Calu3 (cell line): ENCODE measurements at regions not wholly inside any gene's neighbourhood (a gene's known extent, or its start where the extent isn't known, plus 50 kb on each side); places are given as distances from the start of the nearest gene placed in this dataset.
A peak's percentile ranks its signal among the peaks of the same experiment; 100 is the strongest.

Experiments used
- BruUV-seq: library from RNA; stranded (reverse); fragments of 400-500 nt; replicated peaks from 2 replicates; lab custom pipeline; 2021; lab: Mats Ljungman, UMichigan
- CTCF ChIA-PET: fragments of 300-600 bp; sonication (Branson Sonifier 250); formaldehyde crosslinking; loops from one replicate; lab custom pipeline; 2022; ENCODE audit warnings: antibody characterized with exemption; lab: Charles Lee
- DNase-seq: peaks from one replicate; pipeline ENCODE4 v3.0.0; 2022
- H3K27ac Mint-ChIP-seq: one replicate; pipeline ENCODE4 v1.8.0; 2022; ENCODE audit warnings: mixed read lengths; ENCODE audit not compliant: unreplicated experiment
- H3K27me3 Mint-ChIP-seq: one replicate; pipeline ENCODE4 v1.8.0; 2022; ENCODE audit warnings: mixed read lengths; ENCODE audit not compliant: unreplicated experiment
- H3K36me3 Mint-ChIP-seq: one replicate; pipeline ENCODE4 v1.8.0; 2022; ENCODE audit warnings: mild to moderate bottlenecking, moderate library complexity, mixed read lengths; ENCODE audit not compliant: insufficient read depth, unreplicated experiment
- H3K4me1 Mint-ChIP-seq: one replicate; pipeline ENCODE4 v1.8.0; 2022; ENCODE audit warnings: mild to moderate bottlenecking, low read depth, mixed read lengths; ENCODE audit not compliant: unreplicated experiment
- H3K4me3 Mint-ChIP-seq: one replicate; pipeline ENCODE4 v1.8.0; 2022; ENCODE audit warnings: mild to moderate bottlenecking, low read depth, moderate library complexity, mixed read lengths; ENCODE audit not compliant: unreplicated experiment
- H3K9me3 Mint-ChIP-seq: one replicate; pipeline ENCODE4 v1.8.0; 2022; ENCODE audit warnings: low read depth, mixed read lengths; ENCODE audit not compliant: unreplicated experiment
- CTCF ChIP-seq: fragments of 200-600 bp; IDR thresholded peaks from one replicate; pipeline ENCODE4 v1.8.0; 2022; ENCODE audit warnings: antibody characterized with exemption; ENCODE audit not compliant: unreplicated experiment
- intact Hi-C: fragments of 100-400 bp; cut with micrococcal nuclease; formaldehyde crosslinking; loops from one replicate; pipeline ENCODE4 v1.10.0; 2022; ENCODE audit not compliant: unreplicated experiment

DNA sequence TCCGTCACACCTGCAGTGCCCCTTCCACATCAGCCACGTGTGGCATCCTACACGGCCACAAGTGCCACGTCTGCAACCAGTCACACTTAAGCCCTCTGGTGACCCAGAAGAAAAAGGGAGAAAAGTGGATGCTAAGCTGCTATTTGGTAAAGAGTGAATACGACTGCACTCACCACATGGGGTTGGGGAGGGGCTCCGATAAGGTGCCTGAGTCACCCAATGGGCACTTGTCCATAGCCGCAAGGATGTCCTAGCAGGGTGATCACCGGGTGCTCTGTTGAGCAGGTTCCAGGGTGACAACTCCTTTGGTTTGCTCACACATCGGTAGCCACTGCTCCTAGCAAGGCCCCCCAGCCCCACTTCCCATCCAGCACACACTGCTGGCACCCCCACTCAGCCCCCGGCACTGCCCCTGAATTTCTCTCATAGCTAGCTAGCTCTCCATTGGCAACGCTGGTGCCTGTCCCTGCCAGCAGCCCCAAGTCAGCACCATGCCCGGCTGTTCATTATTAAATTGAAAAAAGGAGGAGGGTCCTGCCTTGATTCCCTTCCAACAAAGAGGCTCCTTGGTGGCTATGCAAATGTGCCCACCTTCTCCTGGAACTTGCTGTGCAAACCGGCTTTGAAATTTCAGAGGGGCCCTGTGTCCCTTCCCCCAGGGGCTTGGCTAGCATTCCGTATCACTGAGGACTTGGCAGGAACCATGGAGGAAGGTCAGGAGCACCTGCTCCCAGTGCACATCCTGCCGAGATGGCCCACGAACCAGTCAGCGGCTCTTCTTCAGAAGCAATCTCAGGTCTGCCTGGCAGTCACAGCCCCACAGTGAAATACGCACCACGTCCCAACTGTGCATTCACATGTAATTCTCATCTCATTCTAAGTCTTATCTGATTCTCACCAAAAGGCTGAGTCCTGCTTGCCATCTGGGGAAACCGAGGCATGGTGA is 227.7 kb upstream of the DIO3 start:
- H3K36me3 Mint-ChIP-seq = no peaks in the 10 kb centered on the region
- TF ChIP-seq CTCF = no peak
- no peak overlapping the region for H3K4me3 Mint-ChIP-seq
- CTCF ChIA-PET = no interaction called here
- peaks cover 62% of the 10 kb centered on the region for H3K27me3 Mint-ChIP-seq
- DNase-seq = peak; percentile 5
- intact Hi-C loops = no loop called here
- no peaks in the 10 kb centered on the region for H3K9me3 Mint-ChIP-seq
- peaks cover 8% of the 10 kb centered on the region for H3K4me1 Mint-ChIP-seq
- BruUV-seq = no TSS peak
- no peak overlapping the region for H3K27ac Mint-ChIP-seq

DNA sequence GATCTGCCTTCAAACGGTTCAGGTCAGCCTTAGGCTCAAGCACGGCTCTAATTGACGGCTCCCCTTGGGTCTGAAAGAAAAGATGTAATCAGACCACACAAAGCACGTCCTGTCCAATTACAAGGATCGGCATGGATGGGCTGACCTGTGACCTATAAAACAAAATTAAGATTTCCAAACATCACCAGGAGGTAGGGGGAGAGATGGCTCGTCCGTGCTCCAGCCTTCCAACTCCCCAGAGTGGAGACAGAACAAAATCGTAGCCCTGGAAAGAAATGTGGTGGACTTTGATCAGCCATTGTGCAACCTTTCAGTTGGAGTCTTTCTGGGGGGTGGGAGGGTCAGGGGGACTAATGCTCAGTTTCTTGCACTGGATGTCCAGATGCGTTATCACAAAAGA is 226.6 kb upstream of the DIO3 start:
- Mint-ChIP-seq H3K27me3 (peaks cover 71% of the 10 kb centered on the region), H3K9me3 (no peaks in the 10 kb centered on the region), H3K4me3 (no peak overlapping the region), H3K27ac (no peak overlapping the region), H3K4me1 (peaks cover 8% of the 10 kb centered on the region), H3K36me3 (no peaks in the 10 kb centered on the region)
- CTCF ChIA-PET = no interaction called here
- DNase-seq = no peak
- intact Hi-C loops = no loop called here
- TF ChIP-seq CTCF = no peak
- no TSS peak for BruUV-seq

- intact Hi-C loops = no loop called here
- DNase-seq = no peak
- Mint-ChIP-seq H3K36me3 (no peaks in the 10 kb centered on the region), H3K27me3 (peaks cover 71% of the 10 kb centered on the region), H3K4me1 (peaks cover 8% of the 10 kb centered on the region), H3K4me3 (no peak overlapping the region), H3K27ac (no peak overlapping the region), H3K9me3 (no peaks in the 10 kb centered on the region)
- BruUV-seq = no TSS peak
- CTCF ChIA-PET = no interaction called here
- no peak for TF ChIP-seq CTCF
Observed at GRCh38 chr14:101335061-101335661, 226.1 kb upstream of the DIO3 start.

DNA sequence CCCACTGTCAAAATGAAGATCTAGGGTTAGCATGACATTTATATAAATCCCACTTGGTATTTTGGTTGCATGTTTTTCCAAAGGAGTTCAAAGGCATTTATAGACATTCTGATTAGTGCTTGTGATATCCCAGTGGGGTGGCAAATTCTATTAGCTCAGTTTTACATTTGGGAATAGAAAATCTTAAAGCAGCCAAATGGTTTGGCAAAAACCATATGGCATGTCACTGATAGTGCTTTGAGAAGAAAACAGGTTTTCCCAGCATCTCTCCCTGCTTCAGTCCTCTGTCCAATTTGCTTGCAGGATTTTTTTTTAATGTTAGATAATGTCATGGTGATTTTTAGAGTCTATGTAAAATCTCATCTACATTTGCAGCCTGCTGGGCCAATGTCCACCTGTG is 225.1 kb upstream of the DIO3 start:
- no peak for DNase-seq
- BruUV-seq = no TSS peak
- intact Hi-C loops = no loop called here
- no peaks in the 10 kb centered on the region for H3K36me3 Mint-ChIP-seq
- TF ChIP-seq CTCF = no peak
- no peaks in the 10 kb centered on the region for H3K9me3 Mint-ChIP-seq
- H3K27ac Mint-ChIP-seq = no peak overlapping the region
- CTCF ChIA-PET = no interaction called here
- peaks cover 8% of the 10 kb centered on the region for H3K4me1 Mint-ChIP-seq
- no peak overlapping the region for H3K4me3 Mint-ChIP-seq
- H3K27me3 Mint-ChIP-seq = peaks cover 69% of the 10 kb centered on the region
